ENCODE measurements at regions not wholly inside any gene's neighbourhood (a gene's known extent, or its start where the extent isn't known, plus 50 kb on each side); places are given as distances from the start of the nearest gene placed in this dataset.

- ChIA-PET POLR2A (ENCODE audit: low non-redundant PET) (no interaction called here), CTCF (no interaction called here)
- DNase-seq (ENCODE audit: low spot score): no peak
- Histone ChIP-seq H3K9me3 (ENCODE audit: low read depth, low read length, poor library complexity, severe bottlenecking) (no peaks in the 10 kb centered on the region), H3K36me3 (ENCODE audit: insufficient read depth, low read length, poor library complexity, severe bottlenecking) (no peaks in the 10 kb centered on the region), H3K27ac (ENCODE audit: low read depth, low read length, poor library complexity, severe bottlenecking) (no peak overlapping the region), H3K27me3 (replicated peaks; ENCODE audit: insufficient read depth, low read depth, low read length, poor library complexity) (no peaks in the 10 kb centered on the region), H3K4me3 (ENCODE audit: low read depth, low read length, poor library complexity, severe bottlenecking) (no peak overlapping the region), H3K4me1 (ENCODE audit: insufficient read depth, low read length, poor library complexity, severe bottlenecking) (no peaks in the 10 kb centered on the region)
- intact Hi-C loops (cut with micrococcal nuclease; ENCODE audit: unreplicated experiment): no loop called here
- no peak for TF ChIP-seq EZH2 (IDR thresholded peaks at IDR 0.05; ENCODE audit: borderline replicate concordance, low read depth, low read length, poor library complexity, severe bottlenecking)
- no peak for TF ChIP-seq CTCF (conservative IDR thresholded peaks at IDR 0.05; ENCODE audit: low read depth, low read length)
- no TSS peak for BruUV-seq (replicated peaks)
Measured at GRCh38 chr2:7940723-7941122, 741.1 kb upstream of the ID2 start.

DNA sequence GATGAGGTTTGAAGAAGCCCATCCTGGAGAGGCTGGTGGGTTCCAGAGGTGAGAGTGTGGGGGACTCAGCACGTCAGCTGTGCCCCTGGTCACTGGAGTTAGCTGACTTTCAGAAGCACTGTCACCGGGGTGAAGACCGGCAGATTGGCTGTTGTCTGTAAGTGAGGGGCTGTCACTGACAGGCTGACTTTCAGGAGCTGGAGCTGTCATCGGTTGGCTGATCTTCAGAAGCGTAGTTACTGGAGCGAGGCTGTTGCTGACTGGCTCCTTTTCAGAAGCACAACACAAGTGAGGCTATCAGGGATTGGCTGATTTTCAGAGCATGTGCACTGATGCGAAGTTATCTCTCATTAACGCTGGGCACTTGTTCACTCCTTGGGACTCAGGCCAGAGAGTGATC lies 738.4 kb upstream of the ID2 start:
- intact Hi-C loops (cut with micrococcal nuclease; ENCODE audit: unreplicated experiment): no loop called here
- no peak for TF ChIP-seq EZH2 (IDR thresholded peaks at IDR 0.05; ENCODE audit: borderline replicate concordance, low read depth, low read length, poor library complexity, severe bottlenecking)
- no peak for TF ChIP-seq CTCF (conservative IDR thresholded peaks at IDR 0.05; ENCODE audit: low read depth, low read length)
- H3K27ac ChIP-seq (ENCODE audit: low read depth, low read length, poor library complexity, severe bottlenecking): no peak overlapping the region
- H3K4me3 ChIP-seq (ENCODE audit: low read depth, low read length, poor library complexity, severe bottlenecking): no peak overlapping the region
- POLR2A ChIA-PET (ENCODE audit: low non-redundant PET): no interaction called here
- no peak for DNase-seq (ENCODE audit: low spot score)
- H3K9me3 ChIP-seq (ENCODE audit: low read depth, low read length, poor library complexity, severe bottlenecking): no peaks in the 10 kb centered on the region
- BruUV-seq (replicated peaks): no TSS peak
- CTCF ChIA-PET: no interaction called here
- H3K4me1 ChIP-seq (ENCODE audit: insufficient read depth, low read length, poor library complexity, severe bottlenecking): no peaks in the 10 kb centered on the region
- no peaks in the 10 kb centered on the region for H3K27me3 ChIP-seq (replicated peaks; ENCODE audit: insufficient read depth, low read depth, low read length, poor library complexity)
- H3K36me3 ChIP-seq (ENCODE audit: insufficient read depth, low read length, poor library complexity, severe bottlenecking): no peaks in the 10 kb centered on the region

- DNase-seq (ENCODE audit: low spot score): no peak
- no TSS peak for BruUV-seq (replicated peaks)
- Histone ChIP-seq H3K36me3 (ENCODE audit: insufficient read depth, low read length, poor library complexity, severe bottlenecking) (no peaks in the 10 kb centered on the region), H3K9me3 (ENCODE audit: low read depth, low read length, poor library complexity, severe bottlenecking) (no peaks in the 10 kb centered on the region), H3K27ac (ENCODE audit: low read depth, low read length, poor library complexity, severe bottlenecking) (no peak overlapping the region), H3K4me1 (ENCODE audit: insufficient read depth, low read length, poor library complexity, severe bottlenecking) (no peaks in the 10 kb centered on the region), H3K27me3 (replicated peaks; ENCODE audit: insufficient read depth, low read depth, low read length, poor library complexity) (no peaks in the 10 kb centered on the region), H3K4me3 (ENCODE audit: low read depth, low read length, poor library complexity, severe bottlenecking) (no peak overlapping the region)
- intact Hi-C loops (cut with micrococcal nuclease; ENCODE audit: unreplicated experiment): no loop called here
- ChIA-PET CTCF (no interaction called here), POLR2A (ENCODE audit: low non-redundant PET) (no interaction called here)
- TF ChIP-seq EZH2 (IDR thresholded peaks at IDR 0.05; ENCODE audit: borderline replicate concordance, low read depth, low read length, poor library complexity, severe bottlenecking) (no peak), CTCF (conservative IDR thresholded peaks at IDR 0.05; ENCODE audit: low read depth, low read length) (no peak)
Measured at GRCh38 chr2:7945026-7945425, 736.8 kb upstream of the ID2 start.
